A673 (cell line): ENCODE measurements at regions not wholly inside any gene's neighbourhood (a gene's known extent, or its start where the extent isn't known, plus 50 kb on each side); places are given as distances from the start of the nearest gene placed in this dataset.

Experiments used
- EZH2 ChIP-seq: fragments of 200-600 bp; sonication (generic); IDR thresholded peaks from 2 replicates; pipeline ENCODE4 v1.6.1; 2017; ENCODE audit warnings: borderline replicate concordance, low read depth, mild to moderate bottlenecking, mixed read lengths, antibody characterized with exemption, low read length; ENCODE audit not compliant: poor library complexity, severe bottlenecking
- TF ChIP-seq, protein P1 (sequence below): fragments of 300-800, 200-600 bp; sonication (generic); conservative IDR thresholded peaks from 2 replicates; pipeline ENCODE4 v1.5.1; 2017; ENCODE audit warnings: low read depth, mild to moderate bottlenecking, antibody characterized with exemption, low read length, moderate library complexity, mixed read lengths

- TF ChIP-seq, protein P1, sequence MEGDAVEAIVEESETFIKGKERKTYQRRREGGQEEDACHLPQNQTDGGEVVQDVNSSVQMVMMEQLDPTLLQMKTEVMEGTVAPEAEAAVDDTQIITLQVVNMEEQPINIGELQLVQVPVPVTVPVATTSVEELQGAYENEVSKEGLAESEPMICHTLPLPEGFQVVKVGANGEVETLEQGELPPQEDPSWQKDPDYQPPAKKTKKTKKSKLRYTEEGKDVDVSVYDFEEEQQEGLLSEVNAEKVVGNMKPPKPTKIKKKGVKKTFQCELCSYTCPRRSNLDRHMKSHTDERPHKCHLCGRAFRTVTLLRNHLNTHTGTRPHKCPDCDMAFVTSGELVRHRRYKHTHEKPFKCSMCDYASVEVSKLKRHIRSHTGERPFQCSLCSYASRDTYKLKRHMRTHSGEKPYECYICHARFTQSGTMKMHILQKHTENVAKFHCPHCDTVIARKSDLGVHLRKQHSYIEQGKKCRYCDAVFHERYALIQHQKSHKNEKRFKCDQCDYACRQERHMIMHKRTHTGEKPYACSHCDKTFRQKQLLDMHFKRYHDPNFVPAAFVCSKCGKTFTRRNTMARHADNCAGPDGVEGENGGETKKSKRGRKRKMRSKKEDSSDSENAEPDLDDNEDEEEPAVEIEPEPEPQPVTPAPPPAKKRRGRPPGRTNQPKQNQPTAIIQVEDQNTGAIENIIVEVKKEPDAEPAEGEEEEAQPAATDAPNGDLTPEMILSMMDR: no peak
- no peak for TF ChIP-seq EZH2
Observed at GRCh38 chr16:75927810-75928209, 201.5 kb upstream of the CPHXL start.
